ENCODE measurements at regions not wholly inside any gene's neighbourhood (a gene's known extent, or its start where the extent isn't known, plus 50 kb on each side); places are given as distances from the start of the nearest gene placed in this dataset.
A peak's percentile ranks its signal among the peaks of the same experiment; 100 is the strongest.

GRCh38 chr10:124287791-124288190 is 130.9 kb downstream of the OAT start:
- no peaks in the 10 kb centered on the region for H3K27me3 Mint-ChIP-seq
- ATAC-seq (no peak), DNase-seq (no peak)
- H3K36me3 Mint-ChIP-seq (ENCODE audit: low read depth), result no peaks in the 10 kb centered on the region
- H3K4me1 Mint-ChIP-seq (ENCODE audit: low read depth), result peaks cover 2% of the 10 kb centered on the region
- CTCF ChIA-PET, result no interaction called here
- no peaks in the 10 kb centered on the region for H3K9me3 Mint-ChIP-seq
- intact Hi-C loops (cut with micrococcal nuclease), result no loop called here
- POLR2A ChIA-PET, result no interaction called here
- no peak overlapping the region for H3K27ac Mint-ChIP-seq
- no peak for TF ChIP-seq CTCF (IDR thresholded peaks at IDR 0.05)
- H3K4me3 Mint-ChIP-seq, result no peak overlapping the region

- Mint-ChIP-seq H3K4me1 (ENCODE audit: low read depth) (peaks cover 2% of the 10 kb centered on the region), H3K4me3 (no peak overlapping the region), H3K27me3 (no peaks in the 10 kb centered on the region), H3K36me3 (ENCODE audit: low read depth) (no peaks in the 10 kb centered on the region), H3K9me3 (no peaks in the 10 kb centered on the region), H3K27ac (no peak overlapping the region)
- POLR2A ChIA-PET, result no interaction called here
- CTCF ChIA-PET, result no interaction called here
- TF ChIP-seq CTCF (IDR thresholded peaks at IDR 0.05), result no peak
- intact Hi-C loops (cut with micrococcal nuclease), result no loop called here
- no peak for ATAC-seq
- no peak for DNase-seq
Measured at GRCh38 chr10:124287071-124287685, 131.5 kb downstream of the OAT start.

- ATAC-seq (no peak), DNase-seq (no peak)
- CTCF ChIA-PET, result no interaction called here
- POLR2A ChIA-PET, result no interaction called here
- Mint-ChIP-seq H3K36me3 (ENCODE audit: low read depth) (no peaks in the 10 kb centered on the region), H3K27ac (no peak overlapping the region), H3K4me3 (no peak overlapping the region), H3K27me3 (no peaks in the 10 kb centered on the region), H3K9me3 (no peaks in the 10 kb centered on the region), H3K4me1 (ENCODE audit: low read depth) (peaks cover 2% of the 10 kb centered on the region)
- TF ChIP-seq CTCF (IDR thresholded peaks at IDR 0.05), result no peak
- intact Hi-C loops (cut with micrococcal nuclease), result no loop called here
Measured at GRCh38 chr10:124286621-124287020, 132.1 kb downstream of the OAT start.

- H3K4me3 Mint-ChIP-seq, result no peak overlapping the region
- intact Hi-C loops (cut with micrococcal nuclease), result no loop called here
- ATAC-seq (peak; percentile 47), DNase-seq (no peak)
- H3K9me3 Mint-ChIP-seq, result no peaks in the 10 kb centered on the region
- H3K27me3 Mint-ChIP-seq, result no peaks in the 10 kb centered on the region
- ChIA-PET POLR2A (no interaction called here), CTCF (no interaction called here)
- TF ChIP-seq CTCF (IDR thresholded peaks at IDR 0.05), result no peak
- H3K36me3 Mint-ChIP-seq (ENCODE audit: low read depth), result no peaks in the 10 kb centered on the region
- H3K27ac Mint-ChIP-seq, result no peak overlapping the region
- peaks cover 2% of the 10 kb centered on the region for H3K4me1 Mint-ChIP-seq (ENCODE audit: low read depth)
Measured at GRCh38 chr10:124285587-124286527, 132.9 kb downstream of the OAT start.

- no peaks in the 10 kb centered on the region for H3K4me1 Mint-ChIP-seq (ENCODE audit: low read depth)
- ChIA-PET POLR2A (no interaction called here), CTCF (no interaction called here)
- ATAC-seq (no peak), DNase-seq (no peak)
- TF ChIP-seq CTCF (IDR thresholded peaks at IDR 0.05), result no peak
- H3K27ac Mint-ChIP-seq, result no peak overlapping the region
- no peak overlapping the region for H3K4me3 Mint-ChIP-seq
- no peaks in the 10 kb centered on the region for H3K27me3 Mint-ChIP-seq
- intact Hi-C loops (cut with micrococcal nuclease), result no loop called here
- no peaks in the 10 kb centered on the region for H3K36me3 Mint-ChIP-seq (ENCODE audit: low read depth)
- no peaks in the 10 kb centered on the region for H3K9me3 Mint-ChIP-seq
Measured at GRCh38 chr10:124283949-124284250, 134.8 kb downstream of the OAT start.

Measured in activated CD8-positive, alpha-beta T cell treated with anti-CD3 and anti-CD28 coated beads for 36 hours (primary cell).